Epithelial cell of proximal tubule (primary cell): ENCODE measurements at regions not wholly inside any gene's neighbourhood (a gene's known extent, or its start where the extent isn't known, plus 50 kb on each side); places are given as distances from the start of the nearest gene placed in this dataset.
"Not testable (repeated sequence)": the region's sequence is repeated elsewhere in the genome, so short reads cannot be mapped to it uniquely, and the experiment has no call there.

ENCODE experiments used
- DNase-seq: peaks from one replicate; pipeline ENCODE4 v3.0.0-alpha.2; 2011; ENCODE audit warnings: low read depth
- H3K4me3 ChIP-seq: 2 replicates; pipeline ENCODE4 v1.5.1; 2011; ENCODE audit warnings: low read depth, mild to moderate bottlenecking, low read length
- CTCF ChIP-seq: conservative IDR thresholded peaks from 2 replicates; pipeline ENCODE4 v1.5.1; 2012; ENCODE audit warnings: low read depth, mild to moderate bottlenecking, low read length

GRCh38 chr5:179403426-179404147 is 58.3 kb upstream of the ADAMTS2 start:
- H3K4me3 ChIP-seq: no peak overlapping the region
- no peak for DNase-seq
- no peak for TF ChIP-seq CTCF

GRCh38 chr5:179400435-179400834 is 55.2 kb upstream of the ADAMTS2 start:
- not testable (repeated sequence) for DNase-seq, H3K4me3 ChIP-seq

- TF ChIP-seq CTCF: no peak
- H3K4me3 ChIP-seq: no peak overlapping the region
- DNase-seq: no peak
These were observed 54.8 kb upstream of the ADAMTS2 start for GRCh38 chr5:179400020-179400419.

GRCh38 chr5:179399327-179399726 is 54.1 kb upstream of the ADAMTS2 start:
- not testable (repeated sequence) for DNase-seq, H3K4me3 ChIP-seq

GRCh38 chr5:179397516-179397915 is 52.3 kb upstream of the ADAMTS2 start:
- DNase-seq: no peak
- no peak overlapping the region for H3K4me3 ChIP-seq
- no peak for TF ChIP-seq CTCF
